IMR-90 (cell line): ENCODE measurements at regions not wholly inside any gene's neighbourhood (a gene's known extent, or its start where the extent isn't known, plus 50 kb on each side); places are given as distances from the start of the nearest gene placed in this dataset.

ENCODE experiments used
- ATAC-seq: fragments of 200-7000 bp; cut with Tn5 transposase; 2 replicates; pipeline ENCODE4 v1.9.1; 2020; ENCODE audit warnings: low read depth, mild to moderate bottlenecking, moderate library complexity
- BruUV-seq: library from RNA; stranded (reverse); fragments of 400-500 nt; replicated peaks from 2 replicates; lab custom pipeline; 2021; lab: Mats Ljungman, UMichigan
- CTCF ChIA-PET: fragments of 300-600 bp; formaldehyde crosslinking; extraction: SDS; loops from one replicate; lab custom pipeline; 2021; ENCODE audit warnings: antibody characterized with exemption; lab: Yijun Ruan, JAX
- POLR2A ChIA-PET: fragments of 300-600 bp; sonication (Branson Sonifier 250); formaldehyde crosslinking; loops from one replicate; lab custom pipeline; 2022; ENCODE audit warnings: antibody characterized with exemption; ENCODE audit not compliant: unreplicated experiment; lab: Charles Lee
- DNase-seq: peaks from one replicate; pipeline ENCODE4 v3.0.0; 2013
- H2AFZ ChIP-seq: replicated peaks from 2 replicates; pipeline ENCODE3; 2013; ENCODE audit warnings: low read length, mild to moderate bottlenecking; ENCODE audit not compliant: poor library complexity
- H2AK5ac ChIP-seq: 2 replicates; pipeline ENCODE4 v1.6.1; 2013; ENCODE audit warnings: low read depth, low read length, inconsistent platforms
- H2AK9ac ChIP-seq: replicated peaks from 2 replicates; pipeline ENCODE3; 2013; ENCODE audit warnings: mild to moderate bottlenecking, low read depth, low read length, moderate library complexity; ENCODE audit not compliant: poor library complexity
- H2BK120ac ChIP-seq: 2 replicates; pipeline ENCODE4 v1.6.1; 2013; ENCODE audit warnings: low read depth, low read length, inconsistent platforms
- H2BK15ac ChIP-seq: 3 replicates; pipeline ENCODE4 v1.6.1; 2013; ENCODE audit warnings: low read depth, low read length, inconsistent platforms
- H2BK20ac ChIP-seq: 2 replicates; pipeline ENCODE4 v1.6.1; 2013; ENCODE audit warnings: low read depth, mild to moderate bottlenecking, inconsistent platforms, low read length, moderate library complexity
- H2BK5ac ChIP-seq: 2 replicates; pipeline ENCODE4 v1.6.1; 2013; ENCODE audit warnings: mild to moderate bottlenecking, low read depth, low read length, inconsistent platforms; ENCODE audit not compliant: poor library complexity, severe bottlenecking
- H3K14ac ChIP-seq: replicated peaks from 2 replicates; pipeline ENCODE4 v1.6.1; 2013; ENCODE audit warnings: low read depth, low read length, inconsistent platforms
- H3K18ac ChIP-seq: 2 replicates; pipeline ENCODE4 v1.6.1; 2013; ENCODE audit warnings: low read depth, low read length, control low read depth
- H3K23ac ChIP-seq: 2 replicates; pipeline ENCODE4 v1.6.1; 2013; ENCODE audit warnings: low read depth, low read length, inconsistent platforms
- H3K27ac ChIP-seq: 2 replicates; pipeline ENCODE4 v1.5.1; 2013; ENCODE audit warnings: mild to moderate bottlenecking, control low read depth, low read length; ENCODE audit not compliant: insufficient read depth
- H3K27me3 ChIP-seq: 2 replicates; pipeline ENCODE4 v1.6.1; 2013; ENCODE audit warnings: low read length; ENCODE audit not compliant: control insufficient read depth, insufficient read depth
- H3K36me3 ChIP-seq: 2 replicates; pipeline ENCODE4 v1.6.1; 2013; ENCODE audit warnings: low read length, mixed read lengths; ENCODE audit not compliant: control insufficient read depth, insufficient read depth
- H3K4ac ChIP-seq: 2 replicates; pipeline ENCODE4 v1.6.1; 2013; ENCODE audit warnings: low read depth, low read length, inconsistent platforms
- H3K4me1 ChIP-seq: 2 replicates; pipeline ENCODE4 v1.6.1; 2013; ENCODE audit warnings: low read length, mixed read lengths; ENCODE audit not compliant: control insufficient read depth, insufficient read depth
- H3K4me2 ChIP-seq: 2 replicates; pipeline ENCODE4 v1.6.1; 2013; ENCODE audit warnings: low read depth, mild to moderate bottlenecking, control low read depth, low read length, moderate library complexity
- H3K4me3 ChIP-seq: 2 replicates; pipeline ENCODE4 v1.5.1; 2013; ENCODE audit warnings: low read depth, mild to moderate bottlenecking, control low read depth, low read length, moderate library complexity; ENCODE audit not compliant: insufficient read depth
- H3K56ac ChIP-seq: 2 replicates; pipeline ENCODE4 v1.6.1; 2013; ENCODE audit warnings: low read length, inconsistent platforms; ENCODE audit not compliant: insufficient read depth; ENCODE audit errors: extremely low read depth
- H3K79me1 ChIP-seq, 2 experiments: 2 replicates each; pipeline ENCODE4 v1.6.1; 2013; ENCODE audit warnings: low read length in 2 of 2, inconsistent platforms in 1 of 2, low read depth in 1 of 2
- H3K9ac ChIP-seq: 2 replicates; pipeline ENCODE4 v1.6.1; 2013; ENCODE audit warnings: low read depth, low read length, control low read depth
- H3K9me1 ChIP-seq: 2 replicates; pipeline ENCODE4 v1.6.1; 2013; ENCODE audit warnings: low read length, inconsistent platforms; ENCODE audit not compliant: insufficient read depth
- H3K9me3 ChIP-seq: 2 replicates; pipeline ENCODE4 v1.6.1; 2013; ENCODE audit warnings: low read length; ENCODE audit not compliant: control insufficient read depth, insufficient read depth
- H4K20me1 ChIP-seq: 2 replicates; pipeline ENCODE4 v1.6.1; 2013; ENCODE audit warnings: low read length, inconsistent platforms; ENCODE audit not compliant: insufficient read depth
- H4K5ac ChIP-seq: 2 replicates; pipeline ENCODE4 v1.6.1; 2013; ENCODE audit warnings: mild to moderate bottlenecking, low read depth, low read length, control low read depth
- H4K8ac ChIP-seq, 2 experiments: 2 replicates each; pipeline ENCODE4 v1.6.1; 2013; ENCODE audit warnings: low read depth in 2 of 2, low read length in 2 of 2, control low read depth in 1 of 2, inconsistent platforms in 1 of 2
- H4K91ac ChIP-seq: 2 replicates; pipeline ENCODE4 v1.6.1; 2013; ENCODE audit warnings: low read depth, low read length, inconsistent platforms; ENCODE audit not compliant: insufficient read depth
- BHLHE40 ChIP-seq: fragments of 150-350 bp; IDR thresholded peaks from 2 replicates; pipeline ENCODE4 v1.6.1; 2016; ENCODE audit warnings: mild to moderate bottlenecking, low read depth, low read length
- CEBPB ChIP-seq: IDR thresholded peaks from 2 replicates; pipeline ENCODE4 v1.6.1; 2012; ENCODE audit warnings: low read depth, low read length, improper control_type of control experiment
- CHD1 ChIP-seq: IDR thresholded peaks from 2 replicates; pipeline ENCODE4 v1.6.1; 2012; ENCODE audit warnings: low read depth, low read length, improper control_type of control experiment
- FOS ChIP-seq: fragments of 150-350 bp; IDR thresholded peaks from 2 replicates; pipeline ENCODE4 v1.6.1; 2016; ENCODE audit warnings: low read depth, low read length
- MAFK ChIP-seq: IDR thresholded peaks from 2 replicates; pipeline ENCODE4 v1.6.1; 2012; ENCODE audit warnings: low read depth, low read length, improper control_type of control experiment
- MAZ ChIP-seq: IDR thresholded peaks from 2 replicates; pipeline ENCODE4 v1.6.1; 2012; ENCODE audit warnings: low read depth, mild to moderate bottlenecking, low read length, improper control_type of control experiment, moderate library complexity, borderline replicate concordance
- MXI1 ChIP-seq: IDR thresholded peaks from 2 replicates; pipeline ENCODE4 v1.6.1; 2012; ENCODE audit warnings: low read depth, mild to moderate bottlenecking, low read length, moderate library complexity, borderline replicate concordance
- NFE2L2 ChIP-seq: fragments of 150-350 bp; IDR thresholded peaks from 2 replicates; pipeline ENCODE4 v1.6.1; 2016; ENCODE audit warnings: low read depth, mild to moderate bottlenecking, low read length
- POLR2A ChIP-seq: IDR thresholded peaks from 2 replicates; pipeline ENCODE4 v1.6.1; 2012; ENCODE audit warnings: mild to moderate bottlenecking, low read depth, low read length
- RCOR1 ChIP-seq: IDR thresholded peaks from 2 replicates; pipeline ENCODE4 v1.6.1; 2012; ENCODE audit warnings: mild to moderate bottlenecking, low read length, improper control_type of control experiment; ENCODE audit not compliant: insufficient replicate concordance
- RFX5 ChIP-seq: IDR thresholded peaks from 2 replicates; pipeline ENCODE4 v1.8.0; 2012; ENCODE audit warnings: low read depth, mild to moderate bottlenecking, low read length, moderate library complexity
- SMC3 ChIP-seq: fragments of 150-350 bp; IDR thresholded peaks from 2 replicates; pipeline ENCODE4 v1.6.1; 2016; ENCODE audit warnings: low read depth, mild to moderate bottlenecking, antibody characterized with exemption, low read length, moderate library complexity
- WGBS, 2 experiments: methylation state at CpG; one replicate each; pipeline versions ENCODE4 v1.1.5 to v1.1.7; 2013; ENCODE audit warnings: missing lambda C conversion rate in 2 of 2; ENCODE audit not compliant: insufficient read length in 1 of 2; ENCODE audit errors: extremely low coverage in 2 of 2; 5-methylcytosine and 5-hydroxymethylcytosine counted together
- dilution Hi-C: fragments of 300-500 bp; cut with HindIII; formaldehyde crosslinking; loops from one replicate; pipeline ENCODE4 v1.14.3; 2018; ENCODE audit warnings: low sequenced_read_pairs; ENCODE audit not compliant: unreplicated experiment
- in situ Hi-C: fragments of 300-500 bp; cut with MboI; formaldehyde crosslinking; loops from 3 replicates; pipeline ENCODE4 v1.14.3; 2019; ENCODE audit warnings: low sequenced_read_pairs, inconsistent platforms, mixed read lengths
- intact Hi-C: fragments of 100-400 bp; cut with micrococcal nuclease; formaldehyde crosslinking; loops from 2 replicates; pipeline ENCODE4 v1.10.0; 2022
- TF ChIP-seq, protein P1 (sequence below): conservative IDR thresholded peaks from 2 replicates; pipeline ENCODE4 v1.5.1; 2012; ENCODE audit warnings: mild to moderate bottlenecking, low read depth, low read length, improper control_type of control experiment
- TF ChIP-seq, protein P2 (sequence below): fragments of 150-350 bp; IDR thresholded peaks from 2 replicates; pipeline ENCODE4 v1.6.1; 2017; ENCODE audit warnings: mild to moderate bottlenecking, antibody characterized with exemption, low read length, low read depth

- TF ChIP-seq SMC3, result no peak
Measured at GRCh38 chr4:17033025-17033767, 134.8 kb upstream of the LDB2 start (continued).

DNA sequence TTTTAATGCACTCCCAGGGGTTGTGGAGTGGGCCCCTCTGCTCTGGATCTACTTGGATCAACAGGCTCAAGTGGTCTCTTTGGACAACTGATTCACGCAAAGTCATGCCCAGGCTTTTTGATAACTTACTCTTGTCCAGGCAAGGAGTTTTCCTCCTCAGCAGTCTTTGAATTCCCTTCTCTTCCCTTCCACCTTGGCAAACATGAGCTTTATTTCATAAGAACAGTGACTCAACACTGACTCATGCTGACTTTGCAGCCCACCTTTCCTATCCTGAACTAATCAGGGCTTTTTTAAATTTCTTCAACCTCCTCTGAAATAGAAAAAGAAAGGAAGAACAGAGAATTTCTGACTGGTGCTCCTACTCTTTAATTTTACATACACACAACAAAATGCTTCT is 132.1 kb upstream of the LDB2 start:
- ATAC-seq, result peak; percentile 59
- WGBS, 2 experiments, result 38% methylated on average over 1 of the region's 1 CpG; no CpG with 5 or more reads in 1 of the 2 experiments
- H2AFZ ChIP-seq, result peak overlapping the region; percentile 77
- dilution Hi-C loops, result no loop called here
- DNase-seq, result peak; percentile 96
- no peak overlapping the region for H3K4me3 ChIP-seq
- H3K14ac ChIP-seq, result peak overlapping the region; percentile 95; the same call in 1 of the 2 replicates
- peak overlapping the region; percentile 15 to 81 for H4K8ac ChIP-seq
- peaks cover 23% of the 10 kb centered on the region for H3K4me1 ChIP-seq
- ChIA-PET POLR2A (no interaction called here), CTCF (interaction anchor here (0.7 kb wide), 1 partner anchor 18 kb away, joined by 3 read pairs; no protein-coding TSS in a partner anchor)
- H2AK5ac ChIP-seq, result 0 out of 2 replicates have a peak overlapping the region, but pooled peaks have one; percentile 31
- in situ Hi-C loops, result no loop called here
- intact Hi-C loops, result no loop called here
- H4K5ac ChIP-seq, result peak overlapping the region; percentile 8; the same call in 1 of the 2 replicates
- no peaks in the 10 kb centered on the region for H3K36me3 ChIP-seq
- H2BK15ac ChIP-seq, result peak overlapping the region; percentile 86; the same call in 2 of the 3 replicates
- H3K23ac ChIP-seq, result peak overlapping the region; percentile 68; the same call in 1 of the 2 replicates
- H3K79me1 ChIP-seq, result peaks cover 0 to 19% of the 10 kb centered on the region in 2 experiments; a peak in 2 of 4 replicates
- H4K20me1 ChIP-seq, result no peaks in the 10 kb centered on the region
- H4K91ac ChIP-seq, result peak overlapping the region; percentile 85; the same call in 1 of the 2 replicates
- no peak overlapping the region for H3K9ac ChIP-seq
- H3K9me3 ChIP-seq, result no peaks in the 10 kb centered on the region
- peak overlapping the region; percentile 95 for H2BK20ac ChIP-seq
- H2AK9ac ChIP-seq, result peak overlapping the region; percentile 70
- peaks cover 27% of the 10 kb centered on the region for H3K9me1 ChIP-seq
- H3K27me3 ChIP-seq, result no peaks in the 10 kb centered on the region
- H3K4ac ChIP-seq, result peak overlapping the region; percentile 86
- H2BK120ac ChIP-seq, result peak overlapping the region; percentile 99
- peak overlapping the region; percentile 77; the same call in 1 of the 2 replicates for H3K27ac ChIP-seq
- H3K4me2 ChIP-seq, result peak overlapping the region; percentile 47; the same call in 1 of the 2 replicates
- peak overlapping the region; percentile 88 for H2BK5ac ChIP-seq
- peak overlapping the region; percentile 86 for H3K18ac ChIP-seq
- BruUV-seq, result no TSS peak
- peak overlapping the region; percentile 72; the same call in 1 of the 2 replicates for H3K56ac ChIP-seq
- no peak for TF ChIP-seq RCOR1
- TF ChIP-seq MXI1, result no peak
- TF ChIP-seq CHD1, result no peak
- TF ChIP-seq RFX5, result no peak
- TF ChIP-seq MAZ, result no peak
- TF ChIP-seq NFE2L2, result peak; percentile 86
- TF ChIP-seq CEBPB, result peak; percentile 87
- TF ChIP-seq SMC3, result no peak
- peak; percentile 69 for TF ChIP-seq MAFK
- TF ChIP-seq, protein P1, sequence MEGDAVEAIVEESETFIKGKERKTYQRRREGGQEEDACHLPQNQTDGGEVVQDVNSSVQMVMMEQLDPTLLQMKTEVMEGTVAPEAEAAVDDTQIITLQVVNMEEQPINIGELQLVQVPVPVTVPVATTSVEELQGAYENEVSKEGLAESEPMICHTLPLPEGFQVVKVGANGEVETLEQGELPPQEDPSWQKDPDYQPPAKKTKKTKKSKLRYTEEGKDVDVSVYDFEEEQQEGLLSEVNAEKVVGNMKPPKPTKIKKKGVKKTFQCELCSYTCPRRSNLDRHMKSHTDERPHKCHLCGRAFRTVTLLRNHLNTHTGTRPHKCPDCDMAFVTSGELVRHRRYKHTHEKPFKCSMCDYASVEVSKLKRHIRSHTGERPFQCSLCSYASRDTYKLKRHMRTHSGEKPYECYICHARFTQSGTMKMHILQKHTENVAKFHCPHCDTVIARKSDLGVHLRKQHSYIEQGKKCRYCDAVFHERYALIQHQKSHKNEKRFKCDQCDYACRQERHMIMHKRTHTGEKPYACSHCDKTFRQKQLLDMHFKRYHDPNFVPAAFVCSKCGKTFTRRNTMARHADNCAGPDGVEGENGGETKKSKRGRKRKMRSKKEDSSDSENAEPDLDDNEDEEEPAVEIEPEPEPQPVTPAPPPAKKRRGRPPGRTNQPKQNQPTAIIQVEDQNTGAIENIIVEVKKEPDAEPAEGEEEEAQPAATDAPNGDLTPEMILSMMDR, result no peak
- TF ChIP-seq BHLHE40, result no peak
- TF ChIP-seq, protein P2, sequence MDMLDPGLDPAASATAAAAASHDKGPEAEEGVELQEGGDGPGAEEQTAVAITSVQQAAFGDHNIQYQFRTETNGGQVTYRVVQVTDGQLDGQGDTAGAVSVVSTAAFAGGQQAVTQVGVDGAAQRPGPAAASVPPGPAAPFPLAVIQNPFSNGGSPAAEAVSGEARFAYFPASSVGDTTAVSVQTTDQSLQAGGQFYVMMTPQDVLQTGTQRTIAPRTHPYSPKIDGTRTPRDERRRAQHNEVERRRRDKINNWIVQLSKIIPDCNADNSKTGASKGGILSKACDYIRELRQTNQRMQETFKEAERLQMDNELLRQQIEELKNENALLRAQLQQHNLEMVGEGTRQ, result no peak
- TF ChIP-seq FOS, result peak; percentile 91
- TF ChIP-seq POLR2A, result no peak
